NCI-H146 (cell line): ENCODE measurements at regions not wholly inside any gene's neighbourhood (a gene's known extent, or its start where the extent isn't known, plus 50 kb on each side); places are given as distances from the start of the nearest gene placed in this dataset.

Experiments used
- DNase-seq: peaks from one replicate; lab custom pipeline; 2025; lab: John Stamatoyannopoulos, UW

DNA sequence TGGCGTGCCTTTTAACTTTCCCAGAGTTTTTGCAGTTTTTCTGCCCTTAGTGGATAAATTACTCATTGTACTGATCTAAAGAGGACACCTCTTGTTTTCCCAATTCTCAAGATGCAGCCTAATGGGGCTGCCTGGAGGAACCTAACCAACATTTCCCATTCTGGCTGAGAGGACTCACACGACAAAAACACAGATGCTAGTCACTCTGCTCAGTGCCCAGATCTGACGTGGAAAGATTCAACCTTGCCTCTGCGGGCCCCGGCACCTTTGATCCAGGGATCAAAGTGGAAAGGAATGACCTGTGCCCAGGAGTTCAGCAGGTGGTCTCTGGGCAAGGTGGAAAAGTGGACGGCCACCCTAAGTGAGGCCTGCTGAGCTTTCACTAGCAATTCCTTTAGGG is 162.4 kb upstream of the FMN2 start:
- DNase-seq, result no peak

DNA sequence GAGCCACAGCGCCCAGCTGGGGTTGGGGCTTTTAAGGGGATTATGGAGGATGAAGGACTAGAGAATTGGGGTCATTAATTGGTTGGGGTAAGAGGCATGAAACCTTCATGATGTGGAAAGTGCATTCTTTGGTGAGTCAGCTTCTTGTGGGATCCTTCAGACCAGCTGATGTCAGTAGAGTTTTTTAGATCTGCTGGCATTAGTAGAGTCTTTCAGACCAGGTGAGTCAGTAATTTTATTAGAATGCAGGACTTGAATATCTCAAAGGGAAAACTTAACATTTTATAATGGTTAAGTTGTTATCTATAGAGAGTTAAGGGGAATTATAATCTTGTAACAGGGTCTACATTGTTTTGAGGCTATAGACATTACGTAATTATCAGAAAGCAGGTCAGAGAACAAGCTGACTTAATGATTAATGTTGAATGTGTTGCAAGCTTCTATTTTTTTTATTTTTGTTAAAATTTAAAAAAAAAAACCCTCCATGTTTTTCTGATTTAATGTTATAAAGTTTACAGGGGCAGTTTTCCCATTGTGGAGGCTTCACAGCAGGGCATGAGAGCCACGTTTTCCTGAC is 160.9 kb upstream of the FMN2 start:
- DNase-seq, result no peak

DNA sequence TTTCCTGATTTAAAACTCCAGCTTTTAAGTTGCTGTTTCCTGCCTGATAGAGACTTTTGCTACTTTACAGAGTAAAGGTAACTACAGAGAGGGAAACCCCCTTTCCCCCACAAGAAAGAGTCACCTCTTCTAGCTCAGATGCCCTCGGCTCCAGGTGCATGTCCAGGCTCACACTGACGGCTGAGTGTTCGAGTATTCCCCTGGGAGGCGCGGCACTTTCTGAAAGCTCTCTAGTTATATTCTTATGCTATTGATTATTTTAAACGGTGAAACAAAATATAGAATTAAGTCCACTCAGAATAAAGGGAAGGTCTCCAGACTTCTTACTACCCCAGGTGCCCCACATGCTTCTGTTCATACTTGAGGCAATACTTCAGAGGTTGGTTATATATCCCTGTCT is 160.3 kb upstream of the FMN2 start:
- DNase-seq, result no peak

DNA sequence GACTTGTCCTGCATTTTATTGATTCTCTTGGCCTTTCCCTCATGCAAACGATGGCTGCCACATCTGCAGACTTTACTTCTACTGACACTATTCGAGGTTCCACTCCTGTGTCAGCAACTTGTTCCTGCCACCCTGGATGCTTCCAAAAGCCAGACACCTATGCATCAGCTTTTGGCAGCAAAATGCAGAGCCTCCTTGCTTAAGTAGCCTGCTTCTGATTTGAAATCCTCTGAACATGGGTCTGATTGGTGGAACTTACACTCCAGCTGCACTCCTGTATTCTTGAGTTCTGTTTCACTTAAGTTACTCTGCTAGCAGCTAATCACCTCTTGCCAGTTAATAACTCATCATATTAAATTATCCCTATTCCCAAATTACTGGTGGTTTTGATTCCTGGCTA is 152.1 kb upstream of the FMN2 start:
- no peak for DNase-seq

DNA sequence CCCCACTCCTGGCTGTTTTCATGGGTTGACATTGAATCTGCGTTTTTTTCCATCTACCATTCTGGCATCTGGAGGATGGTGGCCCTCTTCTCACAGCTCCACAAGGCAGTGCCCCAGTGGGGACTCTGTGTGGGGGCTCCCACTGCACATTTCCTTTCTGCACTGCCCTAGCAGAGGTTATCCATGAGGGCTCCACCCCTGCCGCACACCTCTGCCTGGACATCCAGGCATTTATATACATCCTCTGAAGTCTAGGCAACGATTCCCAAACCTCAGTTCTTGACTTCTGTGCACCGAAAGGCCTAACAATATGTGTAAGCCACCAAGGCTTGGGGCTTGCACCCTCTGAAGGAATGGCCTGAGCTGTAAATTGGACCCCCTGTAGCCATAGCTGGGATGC is 147.9 kb upstream of the FMN2 start:
- no peak for DNase-seq

DNA sequence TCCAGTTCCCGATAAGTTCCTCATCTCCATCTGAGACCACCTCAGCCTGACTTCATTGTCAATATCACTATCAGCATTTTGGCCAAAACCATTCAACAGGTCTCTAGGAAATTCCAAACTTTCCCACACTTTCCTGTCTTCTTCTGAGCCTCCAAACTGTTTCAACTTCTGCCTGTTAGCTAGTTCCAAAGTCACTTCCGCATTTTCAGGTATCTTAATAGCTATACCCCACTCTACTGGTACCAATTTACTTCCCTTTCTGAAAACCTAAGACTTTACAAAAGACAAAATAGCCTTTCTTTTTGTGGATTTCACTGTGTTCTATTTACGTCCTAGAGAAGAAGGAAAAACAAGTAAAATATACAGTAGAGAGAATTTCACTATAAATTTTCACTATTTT is 147.0 kb upstream of the FMN2 start:
- DNase-seq, result no peak

DNA sequence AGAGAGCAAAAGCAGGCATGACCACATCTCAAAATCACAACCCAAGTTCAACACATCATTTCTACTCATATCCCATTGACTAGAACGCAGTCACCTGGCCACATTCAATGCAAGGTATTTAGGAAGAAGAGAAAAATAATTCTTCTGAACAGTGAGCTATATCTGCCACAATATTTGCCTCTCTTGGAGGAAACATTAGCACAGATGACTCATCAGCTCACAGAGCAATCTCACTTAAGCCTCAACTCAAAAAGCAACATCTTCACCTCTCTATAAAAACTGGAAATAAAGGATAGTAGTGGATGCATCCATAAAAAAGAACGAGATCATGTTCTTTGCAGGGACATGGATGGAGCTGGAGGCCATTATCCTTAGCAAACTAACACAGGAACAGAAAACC is 143.9 kb upstream of the FMN2 start:
- no peak for DNase-seq

DNA sequence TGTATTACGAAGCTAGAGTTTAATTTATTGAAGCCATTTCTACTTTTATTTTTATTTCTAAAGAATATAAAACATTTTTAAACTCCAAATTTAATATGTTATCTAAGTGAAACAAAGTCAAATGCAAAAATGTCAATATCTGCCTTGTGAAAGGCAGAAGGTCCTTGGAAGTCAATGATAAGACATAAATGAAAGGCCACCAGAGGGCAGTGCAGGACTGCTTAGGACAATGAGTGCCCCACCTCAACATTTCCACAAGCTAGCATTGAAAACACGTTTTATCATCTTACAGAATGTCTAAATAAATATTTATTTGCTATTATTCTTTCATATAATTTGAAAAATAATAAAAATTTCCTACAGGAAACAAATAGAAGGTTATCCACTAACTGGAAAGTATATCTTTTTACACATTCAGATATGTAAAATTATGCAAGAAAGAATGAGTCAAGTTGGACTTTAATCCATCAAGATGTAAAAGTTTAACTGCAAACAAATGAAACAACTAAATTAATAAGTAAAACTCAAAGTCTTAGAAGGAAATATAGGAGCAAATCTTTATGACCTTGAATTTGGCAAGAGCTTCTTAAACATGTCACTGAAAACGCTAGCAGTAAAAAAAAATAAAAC is 140.1 kb upstream of the FMN2 start:
- peak; percentile 77 for DNase-seq

DNA sequence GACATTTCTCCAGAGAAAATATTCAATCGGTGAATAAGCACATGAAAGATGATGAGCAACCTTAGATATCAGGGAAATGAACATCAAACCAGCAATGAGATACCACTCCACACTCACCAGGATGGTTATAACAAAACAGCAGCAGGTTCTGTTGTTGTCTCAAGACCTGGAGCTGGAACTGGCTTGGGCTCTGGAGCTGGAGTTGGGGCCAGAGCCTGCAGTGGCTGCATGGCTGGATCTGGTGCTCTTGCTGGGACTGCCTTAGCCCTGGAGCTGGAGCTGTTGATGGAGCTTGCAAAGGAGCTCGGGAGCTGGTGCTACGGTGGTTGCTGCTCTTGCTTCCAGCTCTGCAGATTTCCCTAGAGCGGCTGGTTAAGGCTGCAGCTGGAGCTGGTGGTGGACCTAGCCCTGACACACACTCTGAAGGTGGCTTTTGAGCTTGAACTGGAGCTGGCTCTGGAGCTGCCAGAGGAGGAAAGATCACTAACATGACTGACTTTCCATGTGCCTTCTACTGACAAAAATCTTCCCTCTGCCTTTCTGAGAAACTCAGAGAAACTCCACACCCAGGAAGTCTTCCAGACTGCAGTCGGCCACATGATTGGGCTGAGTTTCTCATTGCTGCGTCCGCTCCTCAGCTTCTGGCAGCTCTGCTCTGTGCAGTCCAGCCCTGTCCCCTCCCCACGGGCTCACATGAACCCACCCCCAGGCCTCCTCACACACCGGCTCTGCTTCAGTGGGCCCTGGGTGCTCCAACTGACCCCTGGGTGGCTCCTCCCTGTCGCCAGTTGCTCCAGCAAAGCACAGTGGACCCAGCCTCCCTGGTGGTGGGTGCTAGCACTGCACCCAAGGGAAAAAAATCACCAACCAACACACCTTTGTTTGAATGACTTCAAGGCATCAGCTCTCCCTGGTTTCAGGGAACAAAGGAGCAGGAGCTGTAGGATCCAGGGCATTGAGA is 139.1 kb upstream of the FMN2 start:
- DNase-seq, result peak; percentile 20

DNA sequence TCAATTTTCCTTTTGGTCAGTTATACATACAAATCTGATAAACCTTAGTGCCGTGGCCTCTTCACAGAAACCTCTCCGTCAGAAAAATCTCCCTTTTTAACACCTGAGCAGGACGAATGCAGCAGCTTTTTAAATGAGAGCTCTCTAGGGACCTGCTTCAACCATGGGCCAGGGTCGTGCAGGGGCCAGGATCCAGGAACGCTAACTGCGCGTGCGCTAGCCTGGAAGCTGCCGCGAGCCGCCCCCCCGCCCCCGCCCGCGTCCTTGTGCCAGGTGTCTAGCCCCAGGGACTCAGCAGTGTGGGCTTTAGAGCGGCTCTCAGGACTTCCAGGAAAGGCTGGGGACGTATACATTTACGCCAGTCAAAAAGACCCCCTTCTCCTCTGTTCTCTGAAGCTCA is 136.8 kb upstream of the FMN2 start:
- no peak for DNase-seq

DNA sequence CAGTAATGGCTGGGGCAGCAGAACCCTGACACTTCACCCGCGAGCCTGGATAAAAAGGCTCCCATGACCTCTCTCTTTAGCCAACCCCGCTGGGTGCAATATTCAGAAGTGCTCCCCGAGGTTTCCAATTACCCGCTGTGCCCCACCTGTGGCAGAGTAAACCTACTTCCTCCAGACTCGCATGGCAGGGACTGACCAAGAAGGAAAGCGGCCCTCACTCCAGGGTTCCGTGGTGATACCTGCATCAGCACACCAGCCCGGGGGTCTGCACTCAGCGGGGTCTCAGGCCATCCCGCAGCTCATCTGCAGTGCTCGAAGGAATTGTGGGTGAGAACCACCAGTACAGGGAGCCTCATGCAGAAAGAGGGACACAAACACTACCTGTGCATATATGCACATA is 136.3 kb upstream of the FMN2 start:
- no peak for DNase-seq

DNA sequence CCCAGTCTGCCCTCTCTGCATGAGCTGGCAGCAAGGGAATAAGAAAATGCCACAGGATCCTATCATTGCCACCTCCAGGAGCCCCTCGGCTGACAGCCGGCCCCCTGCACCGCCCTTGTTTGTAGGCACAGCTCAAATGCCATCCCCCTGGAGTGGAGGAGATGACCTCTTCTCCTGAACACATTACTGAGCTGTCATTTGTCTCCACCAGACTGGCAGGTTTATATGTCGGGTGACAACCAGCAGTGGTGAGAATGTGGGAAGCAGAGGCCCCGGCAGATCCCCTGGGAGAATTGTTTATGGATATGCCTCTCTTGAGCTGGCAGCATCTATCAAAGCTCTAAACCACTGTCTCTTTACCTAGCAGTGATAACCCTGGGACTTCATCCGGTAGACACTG is 135.4 kb upstream of the FMN2 start:
- no peak for DNase-seq

DNA sequence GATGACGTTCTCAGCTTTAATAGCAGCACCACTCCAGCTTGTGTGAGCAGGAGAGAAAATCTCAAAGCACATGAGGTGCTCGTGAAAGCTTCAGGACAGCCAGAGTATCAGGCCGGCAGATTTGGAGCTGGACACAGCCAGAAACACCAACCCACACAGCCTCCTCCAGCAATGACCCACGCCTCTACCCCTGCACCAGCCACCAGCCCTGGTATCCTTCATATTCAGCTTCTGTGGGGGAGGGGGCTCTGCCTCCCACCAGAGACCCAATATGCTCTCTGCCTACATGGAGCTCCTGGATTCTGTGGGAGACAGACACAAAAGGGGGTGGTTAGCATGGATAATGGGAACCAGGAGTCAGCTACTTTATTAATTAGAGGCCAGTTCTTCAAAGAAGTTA is 133.6 kb upstream of the FMN2 start:
- no peak for DNase-seq

DNA sequence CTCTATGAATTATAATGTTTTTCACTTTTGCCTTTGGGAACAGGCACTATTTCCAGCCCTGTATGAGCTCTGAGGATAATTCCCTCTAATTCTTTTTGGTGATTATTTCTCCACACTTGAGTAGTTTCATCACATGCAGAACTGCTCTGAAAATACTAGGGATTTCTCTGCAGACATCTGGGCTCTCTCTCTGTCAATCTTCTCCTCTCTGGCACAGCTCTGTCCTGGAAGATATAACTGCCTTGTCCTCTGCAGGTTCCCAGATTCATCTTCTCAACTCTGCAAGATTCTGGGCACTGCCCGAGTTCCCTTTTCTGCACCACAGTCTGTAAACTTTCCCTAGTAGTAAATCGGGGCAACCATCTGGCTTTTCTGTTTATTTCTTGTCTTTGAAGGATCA is 131.3 kb upstream of the FMN2 start:
- no peak for DNase-seq

DNA sequence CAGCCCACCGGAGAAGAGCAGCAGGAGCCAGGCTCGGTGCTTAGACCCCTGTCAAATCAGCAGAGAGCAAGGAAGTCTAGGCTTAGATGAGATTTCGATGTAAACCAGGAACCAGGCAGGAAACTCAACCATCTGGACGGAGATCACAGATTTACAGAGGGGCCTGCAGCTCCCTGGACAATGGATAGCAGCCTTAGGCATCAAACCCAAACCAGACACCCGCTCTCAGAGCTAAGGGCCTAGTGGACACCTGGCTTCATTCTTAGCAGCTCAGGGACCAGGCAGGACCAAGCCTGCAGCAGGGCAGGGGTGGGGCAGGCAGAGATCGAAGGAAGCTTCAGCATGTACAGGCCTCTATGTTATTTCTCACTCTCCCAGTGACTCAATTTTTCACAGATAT is 127.8 kb upstream of the FMN2 start:
- no peak for DNase-seq

DNA sequence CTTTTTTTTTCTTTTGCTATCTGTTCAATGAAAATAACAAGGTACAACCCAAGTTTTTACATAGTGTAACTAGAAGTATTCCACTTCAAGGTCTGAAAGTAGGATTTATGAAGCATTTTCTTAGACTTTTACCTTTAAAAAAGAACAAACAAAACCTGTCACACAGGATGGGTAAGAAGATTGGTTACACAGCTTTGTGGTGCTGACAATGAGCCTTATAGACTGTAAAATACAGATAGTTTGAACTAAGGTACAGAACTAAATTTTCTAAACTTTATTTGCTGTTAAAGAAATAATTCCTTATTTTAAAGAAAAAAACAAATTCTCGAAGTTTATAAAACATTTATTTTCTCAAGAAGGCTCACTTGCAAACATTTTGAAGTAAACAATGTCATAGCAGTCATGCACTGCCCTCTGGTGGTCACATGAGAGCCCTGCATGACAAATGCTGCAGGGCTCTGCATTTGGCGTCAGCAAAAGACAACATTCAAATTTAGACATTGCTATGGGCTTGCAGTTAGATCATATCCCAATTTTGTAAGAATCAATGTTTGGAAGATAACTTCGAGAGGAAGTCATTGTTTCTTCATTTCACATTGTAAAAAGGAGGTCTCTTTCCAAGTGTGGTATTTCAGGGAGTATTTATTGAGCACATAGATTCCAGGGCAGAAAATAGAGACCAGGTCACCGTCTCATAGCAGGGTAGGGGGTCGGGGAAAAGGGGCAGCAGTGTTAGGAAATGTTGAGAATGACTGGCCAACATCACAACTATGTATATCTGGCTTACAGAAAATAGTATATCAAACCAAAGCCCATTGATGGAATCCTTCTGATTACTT is 115.3 kb upstream of the FMN2 start:
- DNase-seq, result peak; percentile 5

DNA sequence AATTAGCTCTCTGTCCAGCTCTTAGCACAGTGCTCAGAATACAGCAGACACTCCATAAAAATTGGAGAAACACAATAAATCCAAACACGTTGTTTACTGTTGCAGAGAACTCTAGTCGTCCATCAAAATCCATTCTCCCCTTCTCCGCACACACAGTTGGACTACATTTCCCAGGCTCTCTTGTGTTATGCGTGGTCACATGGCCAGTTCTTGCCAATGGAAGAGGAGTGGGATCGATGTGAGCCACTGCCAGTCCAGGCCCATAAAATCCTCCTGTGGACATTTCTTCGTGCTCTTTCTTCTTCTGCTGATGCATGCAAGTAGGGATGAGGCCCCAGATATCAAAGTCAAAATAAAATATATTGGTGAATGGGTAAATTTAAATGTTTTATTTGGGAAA is 114.3 kb upstream of the FMN2 start:
- no peak for DNase-seq

DNA sequence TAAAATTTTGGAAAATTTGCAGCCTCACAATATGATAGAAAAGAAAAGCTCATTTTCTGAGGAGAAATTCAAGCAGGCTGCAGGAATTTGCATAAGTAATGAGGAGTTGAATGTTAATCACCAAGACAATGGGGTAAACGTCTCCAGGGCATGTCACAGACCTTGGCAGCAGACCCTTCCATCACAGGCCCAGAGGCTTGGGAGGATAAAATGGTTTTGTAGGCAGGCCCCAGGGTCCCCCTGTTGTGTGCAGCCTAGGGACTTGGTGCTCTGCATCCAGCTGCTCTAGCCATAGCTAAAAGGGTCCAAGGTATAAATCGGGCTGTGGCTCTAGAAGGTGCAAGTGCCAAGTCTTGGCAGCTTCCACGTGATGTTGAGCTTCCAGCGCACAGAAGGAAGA is 112.2 kb upstream of the FMN2 start:
- DNase-seq, result no peak

DNA sequence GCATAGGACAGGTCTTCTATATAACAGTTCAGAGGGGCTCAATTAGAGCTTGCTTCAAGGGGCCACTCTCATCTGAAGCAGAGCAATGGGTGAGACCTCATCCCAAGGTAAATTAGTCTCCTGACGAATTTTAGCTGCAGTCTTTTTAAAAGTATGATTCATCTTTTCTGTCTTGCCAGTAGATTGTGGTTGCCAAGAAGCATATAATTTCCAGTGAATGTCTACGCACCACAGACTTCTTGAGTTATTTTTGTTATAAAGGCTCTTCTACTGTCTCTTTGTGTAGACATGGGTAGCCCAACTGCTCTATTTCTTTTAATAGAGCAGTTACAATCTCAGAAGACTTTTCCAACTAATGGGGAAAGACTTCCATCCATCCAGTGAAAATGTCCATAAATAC is 108.9 kb upstream of the FMN2 start:
- no peak for DNase-seq

DNA sequence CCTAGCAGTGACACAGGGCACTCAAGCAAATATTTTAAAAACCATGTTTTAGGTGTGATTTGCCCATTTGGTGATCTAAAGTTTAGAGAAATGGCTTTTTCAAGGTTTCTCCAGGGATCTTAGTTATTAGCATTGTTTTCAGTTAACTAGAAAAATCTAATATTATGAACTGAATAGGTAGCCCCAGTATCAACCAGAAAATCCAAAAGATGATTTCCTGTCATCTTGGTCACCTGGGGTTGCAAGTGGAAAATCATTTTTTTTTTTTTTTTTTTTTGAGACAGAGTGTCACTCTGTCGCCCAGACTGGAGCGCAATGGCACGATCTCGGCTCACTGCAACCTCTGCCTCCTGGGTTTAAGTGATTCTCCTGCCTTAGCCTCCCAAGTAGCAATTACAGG is 106.6 kb upstream of the FMN2 start:
- DNase-seq, result no peak

DNA sequence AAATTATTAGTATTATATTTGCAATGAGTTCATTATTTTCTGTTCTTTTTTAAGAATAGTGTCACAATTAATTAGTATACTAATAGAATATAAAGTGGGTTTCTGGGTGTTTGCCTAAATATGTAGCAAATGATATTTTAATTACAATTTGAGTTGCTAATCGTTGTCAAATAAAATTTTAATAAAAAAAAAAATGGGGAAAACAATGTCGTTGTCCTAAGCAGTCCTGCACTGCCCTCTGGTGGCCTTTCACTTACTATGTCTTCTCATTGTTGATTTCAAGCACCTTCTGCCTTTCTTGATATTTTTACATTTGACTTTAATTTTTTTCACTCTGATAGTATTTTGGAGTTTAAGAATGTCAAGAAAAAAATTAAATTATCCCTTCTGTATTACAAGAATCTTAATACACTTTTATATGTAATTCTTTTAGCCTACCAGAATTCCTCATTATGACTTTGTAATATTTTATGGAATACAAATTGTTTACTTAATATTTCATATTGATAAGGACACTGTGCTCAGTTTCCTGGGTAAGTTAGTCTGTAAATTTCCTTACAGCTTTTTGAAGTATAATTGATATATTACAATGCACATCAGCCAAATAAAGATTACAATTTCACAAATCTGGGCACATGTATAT is 104.5 kb upstream of the FMN2 start:
- peak; percentile 20 for DNase-seq

DNA sequence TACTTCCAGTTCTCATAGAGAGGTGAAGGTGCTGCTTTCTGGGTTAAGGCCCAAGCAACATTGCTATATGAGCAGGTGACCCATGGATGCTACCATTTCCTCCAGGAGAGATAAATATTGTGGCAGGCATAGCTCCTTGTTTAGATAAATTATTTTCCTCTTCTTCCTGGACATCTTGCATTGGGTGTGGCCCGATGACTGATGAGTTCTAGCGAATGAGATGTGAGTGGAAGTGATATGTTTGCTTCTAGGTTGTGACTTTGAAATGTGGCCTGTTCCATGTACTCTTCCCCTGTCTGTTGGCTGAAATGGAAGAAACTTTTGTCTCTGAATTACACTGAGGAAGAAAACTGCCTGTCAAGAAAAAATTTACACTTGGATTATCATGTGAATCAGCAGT is 101.7 kb upstream of the FMN2 start:
- no peak for DNase-seq
